H9 (cell line): ENCODE measurements at regions not wholly inside any gene's neighbourhood (a gene's known extent, or its start where the extent isn't known, plus 50 kb on each side); places are given as distances from the start of the nearest gene placed in this dataset.
"Not testable (repeated sequence)": the region's sequence is repeated elsewhere in the genome, so short reads cannot be mapped to it uniquely, and the experiment has no call there.

Source experiments
- DNase-seq: peaks from one replicate; pipeline ENCODE4 v3.0.0-alpha.2; 2017
- H2AFZ ChIP-seq: one replicate; pipeline ENCODE4 v1.6.1; 2013; ENCODE audit warnings: mild to moderate bottlenecking, low read length, control low read depth, moderate library complexity
- H2AK5ac ChIP-seq: 2 replicates; pipeline ENCODE4 v1.6.1; 2013; ENCODE audit warnings: low read length, control low read depth, mixed read lengths; ENCODE audit not compliant: insufficient read length
- H2BK120ac ChIP-seq: one replicate; pipeline ENCODE4 v1.6.1; 2013; ENCODE audit warnings: low read depth, mild to moderate bottlenecking, low read length, control low read depth, inconsistent platforms; ENCODE audit not compliant: poor library complexity, severe bottlenecking
- H2BK12ac ChIP-seq: 2 replicates; pipeline ENCODE4 v1.6.1; 2013; ENCODE audit warnings: low read length, control low read depth, mixed read lengths, low read depth; ENCODE audit not compliant: insufficient read length
- H2BK15ac ChIP-seq: 2 replicates; pipeline ENCODE4 v1.6.1; 2013; ENCODE audit warnings: low read depth, low read length, control low read depth
- H2BK20ac ChIP-seq: one replicate; pipeline ENCODE4 v1.6.1; 2013; ENCODE audit warnings: low read depth, mild to moderate bottlenecking, low read length, control low read depth, inconsistent platforms; ENCODE audit not compliant: poor library complexity, severe bottlenecking
- H2BK5ac ChIP-seq: 2 replicates; pipeline ENCODE4 v1.6.1; 2013; ENCODE audit warnings: low read length, control low read depth, mixed read lengths; ENCODE audit not compliant: insufficient read length
- H3K14ac ChIP-seq: 2 replicates; pipeline ENCODE4 v1.6.1; 2013; ENCODE audit warnings: low read length, control low read depth; ENCODE audit not compliant: insufficient read depth
- H3K18ac ChIP-seq: 2 replicates; pipeline ENCODE4 v1.6.1; 2013; ENCODE audit warnings: low read depth, mild to moderate bottlenecking, mixed read lengths, low read length, control low read depth; ENCODE audit not compliant: insufficient read length
- H3K23ac ChIP-seq: 2 replicates; pipeline ENCODE4 v1.6.1; 2013; ENCODE audit warnings: low read length, control low read depth, mixed read lengths, low read depth; ENCODE audit not compliant: insufficient read length
- H3K23me2 ChIP-seq: 2 replicates; pipeline ENCODE4 v1.6.1; 2013; ENCODE audit warnings: low read depth, mild to moderate bottlenecking, mixed read lengths, low read length, control low read depth; ENCODE audit not compliant: insufficient read length, poor library complexity, severe bottlenecking
- H3K27ac ChIP-seq: 2 replicates; pipeline ENCODE4 v1.5.1; 2013; ENCODE audit warnings: low read length, control low read depth, mixed read lengths, low read depth; ENCODE audit not compliant: insufficient read length
- H3K27me3 ChIP-seq: 2 replicates; pipeline ENCODE4 v1.6.1; 2013; ENCODE audit warnings: low read length, control low read depth, inconsistent platforms; ENCODE audit not compliant: insufficient read depth
- H3K4ac ChIP-seq: 2 replicates; pipeline ENCODE4 v1.6.1; 2013; ENCODE audit warnings: low read depth, mild to moderate bottlenecking, control low read depth, inconsistent platforms, low read length, moderate library complexity
- H3K4me1 ChIP-seq: 2 replicates; pipeline ENCODE4 v1.6.1; 2013; ENCODE audit warnings: low read length, control low read depth, inconsistent platforms; ENCODE audit not compliant: insufficient read depth
- H3K4me2 ChIP-seq: 2 replicates; pipeline ENCODE4 v1.6.1; 2013; ENCODE audit warnings: low read length, control low read depth, mixed read lengths; ENCODE audit not compliant: insufficient read length, insufficient read depth
- H3K56ac ChIP-seq: 2 replicates; pipeline ENCODE4 v1.6.1; 2013; ENCODE audit warnings: low read depth, mild to moderate bottlenecking, mixed read lengths, low read length, control low read depth; ENCODE audit not compliant: insufficient read length
- H3K79me1 ChIP-seq: 2 replicates; pipeline ENCODE4 v1.6.1; 2013; ENCODE audit warnings: low read depth, mild to moderate bottlenecking, moderate library complexity, low read length, control low read depth, inconsistent platforms; ENCODE audit not compliant: insufficient read depth, poor library complexity, severe bottlenecking
- H3K79me2 ChIP-seq: 2 replicates; pipeline ENCODE4 v1.6.1; 2013; ENCODE audit warnings: low read length, control low read depth, inconsistent platforms; ENCODE audit not compliant: insufficient read depth
- H3K9ac ChIP-seq: 2 replicates; pipeline ENCODE4 v1.6.1; 2013; ENCODE audit warnings: low read length, control low read depth, mixed read lengths; ENCODE audit not compliant: insufficient read length; ENCODE audit errors: extremely low read depth
- H3K9me3 ChIP-seq: one replicate; pipeline ENCODE4 v1.6.1; 2013; ENCODE audit warnings: low read depth, low read length, inconsistent platforms; ENCODE audit not compliant: control insufficient read depth
- H3T11ph ChIP-seq: one replicate; pipeline ENCODE4 v1.6.1; 2013; ENCODE audit warnings: mild to moderate bottlenecking, low read length, control low read depth, inconsistent platforms
- H4K20me1 ChIP-seq: one replicate; pipeline ENCODE4 v1.6.1; 2013; ENCODE audit not compliant: control insufficient read depth, insufficient read length, insufficient read depth
- H4K5ac ChIP-seq: 2 replicates; pipeline ENCODE4 v1.6.1; 2013; ENCODE audit warnings: low read depth, mild to moderate bottlenecking, mixed read lengths, low read length, control low read depth; ENCODE audit not compliant: insufficient read length
- H4K8ac ChIP-seq: replicated peaks from 2 replicates; pipeline ENCODE4 v1.6.1; 2013; ENCODE audit warnings: low read length, control low read depth, mixed read lengths, low read depth; ENCODE audit not compliant: insufficient read length
- H4K91ac ChIP-seq: 2 replicates; pipeline ENCODE4 v1.6.1; 2013; ENCODE audit warnings: low read depth, mild to moderate bottlenecking, moderate library complexity, mixed read lengths, low read length, control low read depth; ENCODE audit not compliant: insufficient read length
- H3K27ac Mint-ChIP-seq, 3 experiments: 2 replicates in 2 of 3; 3 replicates in 1 of 3; pipeline ENCODE4 v1.8.0; 2020 to 2021; ENCODE audit warnings: mixed read lengths in 3 of 3, mild to moderate bottlenecking in 1 of 3, moderate library complexity in 1 of 3
- H3K27me3 Mint-ChIP-seq: 2 replicates; pipeline ENCODE4 v1.8.0; 2021; ENCODE audit warnings: low read depth, mild to moderate bottlenecking, moderate library complexity, mixed read lengths
- H3K36me3 Mint-ChIP-seq, 3 experiments: 2 replicates in 2 of 3; 3 replicates in 1 of 3; pipeline ENCODE4 v1.8.0; 2020 to 2021; ENCODE audit warnings: low read depth in 3 of 3, mixed read lengths in 3 of 3; ENCODE audit not compliant: insufficient read depth in 1 of 3
- H3K4me1 Mint-ChIP-seq, 2 experiments: 2 replicates each; pipeline ENCODE4 v1.8.0; 2020; ENCODE audit warnings: mixed read lengths in 2 of 2
- H3K4me3 Mint-ChIP-seq, 2 experiments: 2 replicates in 1 of 2; 3 replicates in 1 of 2; pipeline ENCODE4 v1.8.0; 2020 to 2021; ENCODE audit warnings: mild to moderate bottlenecking in 2 of 2, mixed read lengths in 2 of 2, moderate library complexity in 1 of 2
- H3K9me3 Mint-ChIP-seq, 2 experiments: 2 replicates in 1 of 2; 3 replicates in 1 of 2; pipeline ENCODE4 v1.8.0; 2020; ENCODE audit warnings: mild to moderate bottlenecking in 2 of 2, mixed read lengths in 2 of 2, moderate library complexity in 1 of 2
- WGBS: extraction: QIAGEN DNeasy Blood & Tissue Kit; methylation state at CpG from one replicate; pipeline ENCODE4 v1.1.7; 2013; ENCODE audit warnings: missing lambda C conversion rate, low lambda C conversion rate, mixed read lengths; ENCODE audit not compliant: insufficient read length; ENCODE audit errors: extremely low coverage; 5-methylcytosine and 5-hydroxymethylcytosine counted together
- TF ChIP-seq, protein P1 (sequence below): fragments of 200-600 bp; sonication (generic); conservative IDR thresholded peaks from 3 replicates; pipeline ENCODE4 v1.8.0; 2021; ENCODE audit warnings: antibody characterized with exemption, mild to moderate bottlenecking

- H3K79me2 ChIP-seq: no peaks in the 10 kb centered on the region
- no peak overlapping the region for H2BK20ac ChIP-seq
- no peak overlapping the region for H2AFZ ChIP-seq
- no peak overlapping the region for H2BK120ac ChIP-seq
- H3K14ac ChIP-seq: no peak overlapping the region
- Mint-ChIP-seq H3K4me1 (no peaks in the 10 kb centered on the region), H3K9me3 (peaks cover 72 to 75% of the 10 kb centered on the region in 2 experiments), H3K27me3 (peaks cover 7% of the 10 kb centered on the region), H3K36me3 (peaks cover 20 to 35% (median 24%) of the 10 kb centered on the region in 3 experiments), H3K27ac (no peak overlapping the region), H3K4me3 (peak overlapping the region in 1 of 2 experiments; percentile 8; a peak in 1 of 5 replicates)
- no peak overlapping the region for H4K8ac ChIP-seq
- no peaks in the 10 kb centered on the region for H3K4me1 ChIP-seq
- no peak overlapping the region for H3K27ac ChIP-seq
- no peak overlapping the region for H3K18ac ChIP-seq
- H3K9me3 ChIP-seq: peaks cover 60% of the 10 kb centered on the region
- H3K23me2 ChIP-seq: peaks cover 3% of the 10 kb centered on the region
- H2BK5ac ChIP-seq: no peak overlapping the region
- H2BK15ac ChIP-seq: no peak overlapping the region; the same call in 1 of the 2 replicates
- no peak overlapping the region for H3K56ac ChIP-seq
- DNase-seq: peak; percentile 31
- no peak overlapping the region for H3K23ac ChIP-seq
- H3K27me3 ChIP-seq: no peaks in the 10 kb centered on the region
- no peak overlapping the region for H3K4ac ChIP-seq
- no peak overlapping the region for H2AK5ac ChIP-seq
- no peak overlapping the region for H4K91ac ChIP-seq
- TF ChIP-seq, protein P1, sequence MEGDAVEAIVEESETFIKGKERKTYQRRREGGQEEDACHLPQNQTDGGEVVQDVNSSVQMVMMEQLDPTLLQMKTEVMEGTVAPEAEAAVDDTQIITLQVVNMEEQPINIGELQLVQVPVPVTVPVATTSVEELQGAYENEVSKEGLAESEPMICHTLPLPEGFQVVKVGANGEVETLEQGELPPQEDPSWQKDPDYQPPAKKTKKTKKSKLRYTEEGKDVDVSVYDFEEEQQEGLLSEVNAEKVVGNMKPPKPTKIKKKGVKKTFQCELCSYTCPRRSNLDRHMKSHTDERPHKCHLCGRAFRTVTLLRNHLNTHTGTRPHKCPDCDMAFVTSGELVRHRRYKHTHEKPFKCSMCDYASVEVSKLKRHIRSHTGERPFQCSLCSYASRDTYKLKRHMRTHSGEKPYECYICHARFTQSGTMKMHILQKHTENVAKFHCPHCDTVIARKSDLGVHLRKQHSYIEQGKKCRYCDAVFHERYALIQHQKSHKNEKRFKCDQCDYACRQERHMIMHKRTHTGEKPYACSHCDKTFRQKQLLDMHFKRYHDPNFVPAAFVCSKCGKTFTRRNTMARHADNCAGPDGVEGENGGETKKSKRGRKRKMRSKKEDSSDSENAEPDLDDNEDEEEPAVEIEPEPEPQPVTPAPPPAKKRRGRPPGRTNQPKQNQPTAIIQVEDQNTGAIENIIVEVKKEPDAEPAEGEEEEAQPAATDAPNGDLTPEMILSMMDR: no peak
- H3K79me1 ChIP-seq: no peaks in the 10 kb centered on the region
- no peak overlapping the region for H2BK12ac ChIP-seq
- H4K5ac ChIP-seq: no peak overlapping the region
- H3K4me2 ChIP-seq: no peak overlapping the region
- no peak overlapping the region for H3T11ph ChIP-seq
- no peaks in the 10 kb centered on the region for H4K20me1 ChIP-seq
- WGBS: no CpG with 5 or more reads among the region's 47 CpGs
- H3K9ac ChIP-seq: no peak overlapping the region
Measured at GRCh38 chr21:9838738-9839642, 682.4 kb upstream of the TPTE start.

DNA sequence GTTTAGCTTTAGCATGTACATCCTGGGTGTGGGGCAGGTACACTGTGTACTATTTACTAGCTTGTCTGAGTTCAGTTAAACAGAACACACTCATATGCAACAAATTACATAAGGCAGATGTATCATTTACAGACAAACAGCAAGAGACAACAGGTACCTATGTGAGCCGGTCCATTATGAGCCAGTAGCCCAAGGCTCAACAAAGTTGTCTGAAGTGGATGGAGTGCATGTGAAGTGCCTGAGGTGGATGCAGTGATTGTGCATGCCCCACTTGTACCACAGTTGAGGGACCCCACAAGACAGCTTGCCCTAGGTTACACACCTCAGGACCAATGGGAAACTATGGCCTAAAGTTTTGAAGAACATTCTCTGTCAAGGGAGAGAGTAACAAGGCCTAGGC is 677.3 kb upstream of the TPTE start:
- not testable (repeated sequence) for H3K9ac ChIP-seq, H4K5ac ChIP-seq, H3K4me2 ChIP-seq, H3K27me3 Mint-ChIP-seq, H3K79me2 ChIP-seq, H3K4me3 Mint-ChIP-seq, H3K27ac Mint-ChIP-seq, H2BK12ac ChIP-seq, H3K23me2 ChIP-seq, H4K20me1 ChIP-seq, H3K79me1 ChIP-seq, H3K23ac ChIP-seq, H3K4me1 ChIP-seq, H3K56ac ChIP-seq, H4K8ac ChIP-seq, H2AK5ac ChIP-seq, H4K91ac ChIP-seq, H3K27ac ChIP-seq, H3T11ph ChIP-seq, H2BK5ac ChIP-seq, H2BK20ac ChIP-seq, H3K14ac ChIP-seq, H2BK120ac ChIP-seq, DNase-seq, H2AFZ ChIP-seq, H3K27me3 ChIP-seq, H2BK15ac ChIP-seq, H3K4me1 Mint-ChIP-seq, H3K18ac ChIP-seq, H3K4ac ChIP-seq
- peaks cover 81% of the 10 kb centered on the region for H3K9me3 ChIP-seq
- H3K9me3 Mint-ChIP-seq: peaks cover 48 to 58% of the 10 kb centered on the region in 2 experiments
- H3K36me3 Mint-ChIP-seq: peaks cover 3 to 34% (median 19%) of the 10 kb centered on the region in 3 experiments; a peak in 6 of 7 replicates
- WGBS: no CpG with 5 or more reads among the region's 1 CpG
